ENCODE measurements at regions not wholly inside any gene's neighbourhood (a gene's known extent, or its start where the extent isn't known, plus 50 kb on each side); places are given as distances from the start of the nearest gene placed in this dataset.
"Not testable (repeated sequence)": the region's sequence is repeated elsewhere in the genome, so short reads cannot be mapped to it uniquely, and the experiment has no call there.

- no peak overlapping the region for H3K4me3 Mint-ChIP-seq (ENCODE audit: low read depth)
- H3K4me1 Mint-ChIP-seq (ENCODE audit: low read depth), result no peaks in the 10 kb centered on the region
- H3K27ac Mint-ChIP-seq, result no peak overlapping the region
- H3K9me3 Mint-ChIP-seq (ENCODE audit: low read depth), result no peaks in the 10 kb centered on the region
- peaks cover 20% of the 10 kb centered on the region for H3K27me3 Mint-ChIP-seq
- H3K36me3 Mint-ChIP-seq (ENCODE audit: insufficient read depth), result no peaks in the 10 kb centered on the region
- DNase-seq (ENCODE audit: low spot score, unreplicated experiment), result no peak
- TF ChIP-seq CTCF (IDR thresholded peaks at IDR 0.05; ENCODE audit: unreplicated experiment), result no peak
Measured at GRCh38 chr15:79609506-79609905, 177.4 kb downstream of the MINAR1 start.

DNA sequence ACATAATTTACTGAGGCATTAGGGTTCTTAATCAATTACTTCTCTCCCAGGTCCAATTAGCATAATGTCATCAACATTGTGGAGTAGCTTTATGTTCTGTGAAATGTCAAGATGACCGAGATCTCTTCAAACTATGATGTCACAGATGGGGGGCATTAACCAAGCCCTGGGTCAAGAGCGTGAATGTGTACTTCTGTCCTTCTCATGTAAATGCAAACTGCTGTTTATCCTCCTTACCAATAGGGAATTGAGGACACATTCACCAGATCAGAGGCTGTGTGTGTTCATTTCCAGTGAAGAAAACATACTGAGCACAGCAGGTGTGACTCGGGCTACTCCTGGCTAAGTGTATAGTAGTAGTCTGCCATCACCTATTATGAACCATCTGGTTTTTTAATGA, 177.9 kb downstream of the MINAR1 start:
- no peak overlapping the region for H3K27ac Mint-ChIP-seq
- peaks cover 16% of the 10 kb centered on the region for H3K27me3 Mint-ChIP-seq
- no peak for TF ChIP-seq CTCF (IDR thresholded peaks at IDR 0.05; ENCODE audit: unreplicated experiment)
- no peaks in the 10 kb centered on the region for H3K36me3 Mint-ChIP-seq (ENCODE audit: insufficient read depth)
- H3K4me1 Mint-ChIP-seq (ENCODE audit: low read depth), result no peaks in the 10 kb centered on the region
- DNase-seq (ENCODE audit: low spot score, unreplicated experiment), result no peak
- H3K4me3 Mint-ChIP-seq (ENCODE audit: low read depth), result no peak overlapping the region
- no peaks in the 10 kb centered on the region for H3K9me3 Mint-ChIP-seq (ENCODE audit: low read depth)

GRCh38 chr15:79615754-79616153, 183.6 kb downstream of the MINAR1 start:
- no peak for DNase-seq (ENCODE audit: low spot score, unreplicated experiment)
- no peak overlapping the region for H3K27ac Mint-ChIP-seq
- peaks cover 8% of the 10 kb centered on the region for H3K27me3 Mint-ChIP-seq
- H3K4me1 Mint-ChIP-seq (ENCODE audit: low read depth), result no peaks in the 10 kb centered on the region
- no peak for TF ChIP-seq CTCF (IDR thresholded peaks at IDR 0.05; ENCODE audit: unreplicated experiment)
- H3K36me3 Mint-ChIP-seq (ENCODE audit: insufficient read depth), result no peaks in the 10 kb centered on the region
- H3K9me3 Mint-ChIP-seq (ENCODE audit: low read depth), result no peaks in the 10 kb centered on the region
- H3K4me3 Mint-ChIP-seq (ENCODE audit: low read depth), result no peak overlapping the region

GRCh38 chr15:79617071-79617470, 184.9 kb downstream of the MINAR1 start:
- peaks cover 8% of the 10 kb centered on the region for H3K27me3 Mint-ChIP-seq
- H3K36me3 Mint-ChIP-seq (ENCODE audit: insufficient read depth), result no peaks in the 10 kb centered on the region
- H3K9me3 Mint-ChIP-seq (ENCODE audit: low read depth), result no peaks in the 10 kb centered on the region
- no peak for TF ChIP-seq CTCF (IDR thresholded peaks at IDR 0.05; ENCODE audit: unreplicated experiment)
- no peak overlapping the region for H3K4me3 Mint-ChIP-seq (ENCODE audit: low read depth)
- no peak overlapping the region for H3K27ac Mint-ChIP-seq
- H3K4me1 Mint-ChIP-seq (ENCODE audit: low read depth), result no peaks in the 10 kb centered on the region
- DNase-seq (ENCODE audit: low spot score, unreplicated experiment), result no peak

DNA sequence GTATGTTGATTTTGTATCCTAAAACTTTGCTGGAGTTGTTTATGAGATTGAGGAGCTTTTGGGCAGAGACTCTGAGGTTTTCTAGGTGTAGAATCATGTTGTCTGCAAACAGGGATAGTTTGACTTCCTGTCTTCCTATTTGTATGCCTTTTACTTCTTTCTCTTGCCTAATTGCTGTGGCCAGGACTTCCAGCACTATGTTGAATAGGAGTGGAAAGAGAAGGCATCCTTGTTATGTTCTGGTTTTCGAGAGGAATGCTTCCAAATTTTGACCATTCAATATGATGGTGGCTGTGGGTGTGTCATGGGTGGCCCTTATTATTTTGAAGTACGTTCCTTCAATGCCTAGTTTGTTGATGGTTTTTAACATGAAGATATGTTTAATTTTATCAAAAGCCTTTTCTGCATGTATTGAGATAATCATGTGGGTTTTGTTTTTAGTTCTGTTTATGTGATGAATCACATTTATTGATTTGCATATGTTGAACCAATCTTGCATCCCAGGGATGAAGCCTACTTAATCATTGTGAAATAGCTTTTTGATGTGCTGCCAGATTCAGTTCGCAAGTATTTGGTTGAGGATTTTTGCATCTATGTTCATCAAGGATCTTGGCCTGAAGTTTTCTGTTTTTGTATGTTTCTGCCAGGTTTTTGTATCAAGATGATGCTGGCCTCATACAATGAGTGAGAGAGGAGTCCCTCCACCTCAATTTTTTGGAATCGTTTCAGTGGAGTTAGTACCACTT, 188.1 kb downstream of the MINAR1 start:
- H3K4me1 Mint-ChIP-seq (ENCODE audit: low read depth), result no peaks in the 10 kb centered on the region
- TF ChIP-seq CTCF (IDR thresholded peaks at IDR 0.05; ENCODE audit: unreplicated experiment), result no peak
- H3K27ac Mint-ChIP-seq, result no peak overlapping the region
- no peak for DNase-seq (ENCODE audit: low spot score, unreplicated experiment)
- H3K27me3 Mint-ChIP-seq, result peaks cover 4% of the 10 kb centered on the region
- H3K36me3 Mint-ChIP-seq (ENCODE audit: insufficient read depth), result no peaks in the 10 kb centered on the region
- no peak overlapping the region for H3K4me3 Mint-ChIP-seq (ENCODE audit: low read depth)
- H3K9me3 Mint-ChIP-seq (ENCODE audit: low read depth), result no peaks in the 10 kb centered on the region

GRCh38 chr15:79621805-79622204, 189.7 kb downstream of the MINAR1 start:
- H3K9me3 Mint-ChIP-seq (ENCODE audit: low read depth); H3K4me1 Mint-ChIP-seq (ENCODE audit: low read depth); DNase-seq (ENCODE audit: low spot score, unreplicated experiment); H3K27me3 Mint-ChIP-seq; H3K36me3 Mint-ChIP-seq (ENCODE audit: insufficient read depth); H3K27ac Mint-ChIP-seq; H3K4me3 Mint-ChIP-seq (ENCODE audit: low read depth): not testable (repeated sequence)

Measured in progenitor cell of endocrine pancreas (in vitro differentiated cells).